GM20431 (cell line): ENCODE measurements at regions not wholly inside any gene's neighbourhood (a gene's known extent, or its start where the extent isn't known, plus 50 kb on each side); places are given as distances from the start of the nearest gene placed in this dataset.
"Not testable (repeated sequence)": the region's sequence is repeated elsewhere in the genome, so short reads cannot be mapped to it uniquely, and the experiment has no call there.

Experiments used
- in situ Hi-C: fragments of 300-500 bp; cut with MseI, MboI; formaldehyde crosslinking; loops from one replicate; pipeline ENCODE4 v1.15.0; 2020; ENCODE audit warnings: low sequenced_read_pairs; ENCODE audit not compliant: unreplicated experiment

GRCh38 chr15:58352026-58352929 is 79.5 kb upstream of the LIPC start:
- in situ Hi-C loops = no loop called here

GRCh38 chr15:58355382-58355971 is 76.3 kb upstream of the LIPC start:
- in situ Hi-C loops = no loop called here

DNA sequence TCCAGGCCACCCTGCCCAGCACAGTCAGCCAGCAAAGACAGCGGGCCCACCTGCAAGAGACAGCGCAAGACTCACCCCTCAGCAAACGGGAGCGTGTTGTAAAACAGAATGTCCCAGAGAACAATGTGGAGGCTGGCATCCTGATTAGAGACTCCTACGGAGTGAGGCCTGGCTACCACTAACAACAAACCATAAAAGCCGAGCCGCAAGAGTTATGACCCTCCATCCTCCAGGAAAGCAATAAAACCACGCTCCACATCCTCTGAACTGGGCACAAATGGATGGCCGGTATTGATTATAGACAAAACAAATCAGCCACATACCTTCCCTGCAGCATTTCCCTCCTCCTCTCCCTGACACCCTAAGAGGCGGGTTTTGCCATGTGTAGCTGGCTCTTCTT is 75.8 kb upstream of the LIPC start:
- in situ Hi-C loops = no loop called here

GRCh38 chr15:58357529-58358476 is 74.0 kb upstream of the LIPC start:
- in situ Hi-C loops = no loop called here

DNA sequence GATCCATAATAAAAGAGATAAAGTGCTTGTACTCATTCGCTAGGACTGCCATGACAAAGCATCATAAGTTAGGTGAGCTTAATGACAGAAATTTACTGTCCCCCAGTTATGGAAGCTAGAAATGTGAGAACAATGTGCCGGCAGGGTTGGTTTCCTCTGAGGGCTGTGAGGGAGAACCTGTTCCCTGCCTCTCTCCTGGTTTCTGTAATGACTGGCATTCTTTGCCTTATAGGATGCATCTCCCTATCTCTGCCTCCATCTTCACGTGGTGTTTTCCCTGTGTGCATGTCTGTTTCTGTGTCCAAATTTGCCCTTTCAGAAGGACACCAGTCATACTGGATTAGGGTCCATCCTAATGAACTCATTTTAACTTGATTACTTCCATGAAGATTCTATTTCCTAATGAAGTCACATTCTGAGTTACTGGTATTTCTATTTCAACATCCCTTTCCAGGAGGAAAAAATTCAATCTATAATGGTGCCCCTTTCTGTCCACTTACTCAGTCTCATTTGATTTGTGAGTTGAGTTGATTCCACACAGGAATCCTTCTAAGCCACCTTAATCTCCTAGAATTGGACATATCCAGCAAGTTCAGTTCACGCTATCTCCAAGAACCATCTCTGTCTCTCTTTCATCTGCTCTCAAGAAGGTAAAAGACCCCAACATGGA is 71.2 kb upstream of the LIPC start:
- in situ Hi-C loops = no loop called here

- in situ Hi-C loops = no loop called here
Observed at GRCh38 chr15:58361273-58361759, 70.5 kb upstream of the LIPC start.

- in situ Hi-C loops = no loop called here
Observed at GRCh38 chr15:58362262-58362922, 69.4 kb upstream of the LIPC start.

GRCh38 chr15:58363118-58363517 is 68.7 kb upstream of the LIPC start:
- in situ Hi-C loops = not testable (repeated sequence)

DNA sequence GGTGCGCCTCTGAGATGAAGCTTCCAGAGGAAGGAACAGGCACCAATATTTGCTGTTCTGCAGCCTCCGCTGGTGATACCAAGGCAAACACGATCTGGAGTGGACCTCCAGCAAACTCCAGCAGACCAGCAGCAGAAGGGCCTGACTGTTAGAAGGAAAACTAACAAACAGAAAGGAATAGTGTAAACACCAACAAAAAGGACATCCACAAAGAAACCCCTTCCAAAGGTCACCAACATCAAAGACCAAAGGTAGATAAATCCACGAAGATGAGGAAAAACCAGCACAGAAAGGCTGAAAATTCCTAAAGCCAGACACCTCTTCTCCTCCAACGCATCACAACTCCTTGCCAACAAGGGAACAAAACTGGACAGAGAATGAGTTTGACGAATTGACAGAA is 68.1 kb upstream of the LIPC start:
- in situ Hi-C loops = not testable (repeated sequence)

DNA sequence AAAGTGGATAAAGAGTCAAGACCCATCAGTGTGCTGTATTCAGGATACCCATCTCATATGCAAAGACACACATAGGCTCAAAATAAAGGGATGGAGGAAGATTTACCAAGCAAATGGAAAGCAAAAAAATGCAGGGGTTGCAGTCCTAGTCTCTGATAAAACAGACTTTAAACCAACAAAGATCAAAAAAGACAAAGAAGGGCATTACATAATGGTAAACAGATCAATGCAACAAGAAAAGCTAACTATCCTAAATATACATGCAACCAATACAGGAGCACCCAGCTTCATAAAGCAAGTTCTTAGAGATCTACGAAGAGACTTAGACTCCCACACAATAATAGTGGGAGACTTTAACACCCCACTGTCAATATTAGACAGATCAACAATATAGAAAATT is 66.7 kb upstream of the LIPC start:
- in situ Hi-C loops = not testable (repeated sequence)

DNA sequence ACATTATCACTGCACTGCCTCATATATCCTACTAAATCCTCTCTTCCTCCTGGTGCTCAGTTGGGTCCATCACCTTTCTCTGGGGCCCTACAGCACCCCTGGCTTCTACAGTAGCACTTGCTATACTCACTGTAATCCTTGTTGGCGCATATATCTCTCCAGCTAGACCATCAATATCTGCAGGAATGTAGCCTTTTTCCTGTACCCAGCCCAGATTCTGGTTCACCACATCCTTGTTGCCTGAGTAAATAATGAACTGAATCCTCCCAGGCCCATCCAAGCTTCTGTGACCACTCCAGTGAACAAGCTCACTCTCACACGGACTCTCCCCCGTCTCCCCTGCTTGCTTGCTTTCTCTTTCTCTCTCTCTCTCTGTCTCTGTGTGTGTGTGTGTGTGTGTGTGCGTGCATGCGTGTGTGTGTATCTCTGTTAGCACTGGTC is 62.5 kb upstream of the LIPC start:
- in situ Hi-C loops = no loop called here

DNA sequence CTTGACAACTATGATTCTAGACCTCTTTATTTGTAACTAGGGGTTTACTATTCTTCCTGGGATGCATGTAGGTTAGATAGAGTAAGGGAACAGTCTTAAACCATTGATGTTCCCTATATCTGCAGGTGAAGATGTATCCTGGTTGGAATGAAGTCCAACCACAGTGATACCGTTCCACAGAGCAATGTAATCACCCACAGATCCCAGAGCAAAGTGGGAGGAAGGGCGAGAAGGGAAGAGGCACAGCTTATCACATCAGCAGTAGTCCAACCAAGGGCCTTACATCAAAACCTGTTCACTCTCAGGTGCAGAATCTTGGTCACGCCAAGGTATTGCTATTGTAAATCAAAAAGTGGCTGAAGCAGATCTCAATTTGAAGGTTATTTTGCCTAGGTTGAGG is 61.8 kb upstream of the LIPC start:
- in situ Hi-C loops = no loop called here

GRCh38 chr15:58374147-58374546 is 57.6 kb upstream of the LIPC start:
- in situ Hi-C loops = no loop called here

DNA sequence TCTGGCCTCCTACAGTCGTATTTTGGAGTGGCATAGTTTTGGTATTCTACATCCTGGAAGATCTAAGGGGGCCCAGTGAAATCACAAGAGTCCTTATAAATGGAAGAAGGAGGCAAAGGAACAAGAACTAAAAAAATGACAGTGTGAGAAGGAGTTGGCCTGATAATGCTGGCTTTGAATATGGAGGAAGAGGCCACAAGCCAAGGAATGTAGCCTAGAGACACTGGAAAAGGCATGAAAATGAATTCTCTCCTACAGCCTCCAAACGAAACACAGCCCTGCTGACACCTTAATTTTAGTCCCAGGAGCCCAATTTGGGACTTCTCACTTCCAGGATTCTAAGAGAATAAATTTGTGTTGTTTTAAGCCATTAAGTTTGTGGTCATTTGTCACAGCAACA is 54.6 kb upstream of the LIPC start:
- in situ Hi-C loops = no loop called here

DNA sequence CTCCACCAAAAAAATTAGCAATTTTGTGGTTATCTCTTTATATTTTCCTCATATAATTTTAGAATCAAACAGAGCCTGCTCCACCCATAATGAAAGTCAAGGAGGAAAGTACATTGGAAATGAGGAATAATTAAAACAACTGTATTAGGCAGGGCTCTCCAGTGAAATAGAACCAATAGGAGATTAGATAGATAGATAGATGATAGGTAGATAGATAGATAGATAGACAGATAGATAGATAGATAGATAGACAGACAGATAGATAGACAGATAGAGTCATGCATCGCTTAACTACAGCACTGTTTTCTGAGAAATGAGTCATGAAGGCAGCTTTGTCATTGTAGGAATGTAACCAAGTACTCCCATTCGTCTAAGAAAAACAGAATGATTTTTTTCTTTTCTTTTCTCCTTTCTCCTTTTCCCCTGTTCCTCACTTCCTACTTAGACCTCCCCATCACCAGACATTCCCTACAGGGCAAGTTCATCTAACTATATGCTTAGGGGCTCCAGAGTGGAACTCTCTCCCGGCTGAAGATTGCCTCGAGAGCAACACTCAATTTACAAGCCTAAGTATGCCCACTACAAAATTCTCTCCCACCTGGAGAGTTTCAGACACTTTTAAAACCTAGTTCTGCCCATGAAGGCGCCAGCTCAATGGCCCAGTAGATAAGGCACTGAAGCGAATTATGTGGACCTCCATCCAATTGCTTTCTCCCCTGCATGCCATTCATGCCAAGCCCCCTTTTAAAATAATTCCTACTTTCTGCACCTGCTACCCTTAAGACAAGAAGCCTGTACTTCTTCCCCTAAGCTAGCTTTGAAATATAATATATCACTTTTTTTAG is 53.3 kb upstream of the LIPC start:
- in situ Hi-C loops = no loop called here

DNA sequence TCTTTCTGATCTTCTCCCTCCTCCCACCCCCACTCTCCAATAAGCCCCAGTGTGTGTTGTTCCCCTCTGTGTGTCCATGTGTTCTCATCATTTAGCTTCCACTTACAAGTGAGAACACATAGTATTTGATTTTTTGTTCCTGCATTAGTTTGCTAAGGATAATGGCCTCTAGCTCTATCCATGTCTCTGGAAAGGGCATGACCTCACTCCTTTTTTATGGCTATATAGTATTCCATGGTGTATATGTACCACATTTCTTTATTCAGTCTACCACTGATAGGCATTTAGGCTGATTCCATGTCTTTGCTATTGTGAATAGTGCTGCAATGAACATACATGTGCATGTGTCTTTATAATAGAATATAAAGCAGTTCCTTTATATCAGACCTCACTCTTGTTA is 52.3 kb upstream of the LIPC start:
- in situ Hi-C loops = not testable (repeated sequence)

DNA sequence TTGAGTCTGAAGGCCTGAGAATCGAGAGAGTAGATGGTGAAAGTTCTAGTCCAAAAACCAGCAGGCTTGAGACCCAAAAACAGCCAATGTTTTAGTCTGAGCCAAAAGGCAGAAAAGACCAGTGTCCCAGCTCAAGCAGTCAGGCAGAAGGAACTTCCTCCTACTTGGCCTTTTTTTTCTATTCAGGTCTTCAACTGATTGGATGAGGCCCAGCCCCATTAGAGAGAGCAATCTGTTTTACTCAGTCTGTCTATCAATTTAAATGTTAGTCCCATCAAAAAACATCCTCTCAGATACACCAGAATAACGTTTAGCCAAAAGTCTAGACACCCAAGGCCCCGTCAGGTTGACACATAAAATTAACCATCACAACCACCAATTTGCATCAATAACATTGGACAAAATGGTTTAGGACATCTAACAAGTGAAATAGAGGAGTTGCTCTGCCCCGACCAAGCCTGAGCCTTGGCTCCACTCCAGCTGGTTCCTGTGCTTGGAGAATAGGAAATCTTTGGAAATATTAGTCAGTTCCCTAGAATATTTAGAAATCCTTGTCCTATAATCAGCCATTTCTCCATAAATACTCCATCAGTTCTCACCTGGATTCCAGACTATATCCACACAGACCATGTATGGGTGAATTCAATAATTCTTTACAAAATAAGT is 51.4 kb upstream of the LIPC start:
- in situ Hi-C loops = no loop called here

DNA sequence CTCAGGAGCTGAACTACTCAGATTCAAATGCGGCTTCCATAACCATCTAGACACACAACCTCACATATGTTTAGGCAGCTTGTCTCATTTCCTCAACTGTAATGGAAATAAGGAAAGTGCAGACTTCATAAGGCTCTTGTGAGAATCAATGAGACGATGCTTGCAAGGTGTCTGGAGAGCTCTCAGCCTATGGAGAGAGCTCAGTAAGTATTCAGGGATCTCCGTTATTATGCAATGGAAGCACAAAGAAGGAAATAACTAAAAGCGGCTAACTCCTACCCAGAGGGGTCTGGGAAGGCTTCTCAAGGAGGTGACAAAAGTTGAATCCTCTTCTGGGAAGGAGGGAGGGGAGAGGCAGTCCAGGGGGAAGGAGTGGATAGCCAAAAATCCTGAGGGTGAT is 50.1 kb upstream of the LIPC start:
- in situ Hi-C loops = no loop called here
